CD4-positive, CD25-positive, alpha-beta regulatory T cell (primary cell): ENCODE measurements at regions not wholly inside any gene's neighbourhood (a gene's known extent, or its start where the extent isn't known, plus 50 kb on each side); places are given as distances from the start of the nearest gene placed in this dataset.

ENCODE experiments used
- ATAC-seq, 2 donors: fragments of 150-1000 bp; cut with Tn5 transposase; one replicate each; pipeline ENCODE4 v1.10.0; 2021; ENCODE audit warnings: low read depth in 2 of 2, moderate number of reproducible peaks in 2 of 2, moderate library complexity in 1 of 2
- DNase-seq, 3 donors: peaks; one replicate each; pipeline versions ENCODE4 v3.0.0 to v3.0.0-alpha.2; 2012 to 2022; ENCODE audit warnings: mixed read lengths in 1 of 3
- H3K27ac ChIP-seq: one replicate; pipeline ENCODE4 v1.7.0; 2013; ENCODE audit warnings: mild to moderate bottlenecking, low read length; ENCODE audit not compliant: insufficient read depth, poor library complexity, severe bottlenecking
- H3K27me3 ChIP-seq: one replicate; pipeline ENCODE4 v1.7.0; 2013; ENCODE audit warnings: low read length; ENCODE audit not compliant: control insufficient read depth, insufficient read depth
- H3K36me3 ChIP-seq: one replicate; pipeline ENCODE4 v1.7.0; 2013; ENCODE audit warnings: mild to moderate bottlenecking, low read length, moderate library complexity; ENCODE audit not compliant: control insufficient read depth, insufficient read depth
- H3K4me1 ChIP-seq: 2 replicates; pipeline ENCODE4 v1.7.0; 2013; ENCODE audit warnings: mild to moderate bottlenecking, low read length; ENCODE audit not compliant: insufficient read depth, control insufficient read depth, poor library complexity, severe bottlenecking
- H3K4me3 ChIP-seq: one replicate; pipeline ENCODE4 v1.7.0; 2013; ENCODE audit warnings: low read depth, mild to moderate bottlenecking, low read length, moderate library complexity
- H3K9me3 ChIP-seq, 2 experiments: 1 replicate in 1 of 2; 2 replicates in 1 of 2; pipeline ENCODE4 v1.7.0; 2013; ENCODE audit warnings: low read length in 2 of 2, mild to moderate bottlenecking in 1 of 2, moderate library complexity in 1 of 2; ENCODE audit not compliant: control insufficient read depth in 2 of 2
- H3K27ac Mint-ChIP-seq, 3 donors: one replicate each; pipeline ENCODE4 v1.8.0; 2020 to 2022; ENCODE audit warnings: mild to moderate bottlenecking in 3 of 3, mixed read lengths in 3 of 3, moderate library complexity in 2 of 3
- H3K27me3 Mint-ChIP-seq: one replicate; pipeline ENCODE4 v1.8.0; 2022; ENCODE audit warnings: mild to moderate bottlenecking, mixed read lengths
- H3K36me3 Mint-ChIP-seq: one replicate; pipeline ENCODE4 v1.8.0; 2020; ENCODE audit warnings: mixed read lengths
- H3K4me1 Mint-ChIP-seq, 4 donors: one replicate each; pipeline ENCODE4 v1.8.0; 2020 to 2022; ENCODE audit warnings: mixed read lengths in 4 of 4, mild to moderate bottlenecking in 1 of 4
- H3K4me3 Mint-ChIP-seq, 4 donors: one replicate each; pipeline ENCODE4 v1.8.0; 2020 to 2022; ENCODE audit warnings: mild to moderate bottlenecking in 4 of 4, mixed read lengths in 4 of 4, moderate library complexity in 3 of 4
- H3K9me3 Mint-ChIP-seq, 7 donors: one replicate each; pipeline ENCODE4 v1.8.0; 2020 to 2022; ENCODE audit warnings: mixed read lengths in 7 of 7, mild to moderate bottlenecking in 3 of 7, moderate library complexity in 2 of 7

- DNase-seq = no peak
- Histone ChIP-seq H3K4me3 (no peak overlapping the region), H3K9me3 (peaks cover 2 to 8% of the 10 kb centered on the region in 2 experiments), H3K4me1 (no peaks in the 10 kb centered on the region), H3K27me3 (no peaks in the 10 kb centered on the region), H3K36me3 (no peaks in the 10 kb centered on the region), H3K27ac (no peak overlapping the region)
- H3K4me3 Mint-ChIP-seq = no peak overlapping the region
- H3K9me3 Mint-ChIP-seq = peaks cover 0 to 19% (median 8%) of the 10 kb centered on the region in 7 donors
- no peak for ATAC-seq
- H3K27ac Mint-ChIP-seq = no peak overlapping the region
- H3K36me3 Mint-ChIP-seq = no peaks in the 10 kb centered on the region
- no peaks in the 10 kb centered on the region for H3K4me1 Mint-ChIP-seq
- no peaks in the 10 kb centered on the region for H3K27me3 Mint-ChIP-seq
Measured at GRCh38 chr9:82206490-82206889, 217.9 kb downstream of the SPATA31D1 start.

GRCh38 chr9:82206946-82207345 lies 218.4 kb downstream of the SPATA31D1 start:
- no peak overlapping the region for H3K4me3 ChIP-seq
- H3K27me3 Mint-ChIP-seq = no peaks in the 10 kb centered on the region
- no peaks in the 10 kb centered on the region for H3K36me3 Mint-ChIP-seq
- no peak for DNase-seq
- no peaks in the 10 kb centered on the region for H3K27me3 ChIP-seq
- H3K27ac Mint-ChIP-seq = no peak overlapping the region
- no peak overlapping the region for H3K27ac ChIP-seq
- no peaks in the 10 kb centered on the region for H3K4me1 Mint-ChIP-seq
- no peaks in the 10 kb centered on the region for H3K4me1 ChIP-seq
- no peak overlapping the region for H3K4me3 Mint-ChIP-seq
- H3K36me3 ChIP-seq = no peaks in the 10 kb centered on the region
- no peak for ATAC-seq
- H3K9me3 ChIP-seq = peaks cover 2 to 8% of the 10 kb centered on the region in 2 experiments
- H3K9me3 Mint-ChIP-seq = peaks cover 0 to 19% (median 8%) of the 10 kb centered on the region in 7 donors

- Mint-ChIP-seq H3K27ac (no peak overlapping the region), H3K36me3 (no peaks in the 10 kb centered on the region), H3K9me3 (peaks cover 0 to 19% (median 8%) of the 10 kb centered on the region in 7 donors), H3K4me1 (no peaks in the 10 kb centered on the region), H3K4me3 (no peak overlapping the region), H3K27me3 (no peaks in the 10 kb centered on the region)
- H3K9me3 ChIP-seq = peaks cover 2 to 8% of the 10 kb centered on the region in 2 experiments
- no peak for DNase-seq
- no peak overlapping the region for H3K4me3 ChIP-seq
- no peaks in the 10 kb centered on the region for H3K27me3 ChIP-seq
- no peak for ATAC-seq
- H3K4me1 ChIP-seq = no peaks in the 10 kb centered on the region
- no peaks in the 10 kb centered on the region for H3K36me3 ChIP-seq
- H3K27ac ChIP-seq = no peak overlapping the region
Measured at GRCh38 chr9:82208741-82209450, 220.3 kb downstream of the SPATA31D1 start.

GRCh38 chr9:82209797-82210470 lies 221.4 kb downstream of the SPATA31D1 start:
- no peak overlapping the region for H3K27ac ChIP-seq
- H3K4me1 ChIP-seq = no peaks in the 10 kb centered on the region
- Mint-ChIP-seq H3K9me3 (peaks cover 0 to 19% (median 7%) of the 10 kb centered on the region in 7 donors), H3K27ac (no peak overlapping the region), H3K27me3 (no peaks in the 10 kb centered on the region), H3K36me3 (no peaks in the 10 kb centered on the region), H3K4me1 (no peaks in the 10 kb centered on the region), H3K4me3 (no peak overlapping the region)
- no peaks in the 10 kb centered on the region for H3K36me3 ChIP-seq
- H3K9me3 ChIP-seq = peaks cover 2 to 8% of the 10 kb centered on the region in 2 experiments
- no peak for ATAC-seq
- DNase-seq = no peak
- no peak overlapping the region for H3K4me3 ChIP-seq
- no peaks in the 10 kb centered on the region for H3K27me3 ChIP-seq

- peaks cover 0 to 24% (median 10%) of the 10 kb centered on the region in 7 donors for H3K9me3 Mint-ChIP-seq
- Histone ChIP-seq H3K9me3 (peaks cover 4 to 8% of the 10 kb centered on the region in 2 experiments), H3K27me3 (no peaks in the 10 kb centered on the region), H3K4me1 (no peaks in the 10 kb centered on the region), H3K36me3 (no peaks in the 10 kb centered on the region), H3K4me3 (no peak overlapping the region), H3K27ac (no peak overlapping the region)
- DNase-seq (no peak), ATAC-seq (no peak)
- H3K4me3 Mint-ChIP-seq = no peak overlapping the region
- H3K27me3 Mint-ChIP-seq = no peaks in the 10 kb centered on the region
- H3K27ac Mint-ChIP-seq = no peak overlapping the region
- no peaks in the 10 kb centered on the region for H3K4me1 Mint-ChIP-seq
- H3K36me3 Mint-ChIP-seq = no peaks in the 10 kb centered on the region
Measured at GRCh38 chr9:82212885-82213284, 224.3 kb downstream of the SPATA31D1 start.

GRCh38 chr9:82216435-82216834 lies 227.9 kb downstream of the SPATA31D1 start:
- H3K27me3 ChIP-seq = no peaks in the 10 kb centered on the region
- no peaks in the 10 kb centered on the region for H3K36me3 Mint-ChIP-seq
- no peaks in the 10 kb centered on the region for H3K27me3 Mint-ChIP-seq
- DNase-seq (no peak), ATAC-seq (no peak)
- H3K4me1 ChIP-seq = no peaks in the 10 kb centered on the region
- H3K4me3 ChIP-seq = no peak overlapping the region
- H3K27ac ChIP-seq = no peak overlapping the region
- H3K4me3 Mint-ChIP-seq = no peak overlapping the region
- H3K36me3 ChIP-seq = no peaks in the 10 kb centered on the region
- no peak overlapping the region for H3K27ac Mint-ChIP-seq
- H3K9me3 ChIP-seq = peaks cover 0 to 2% of the 10 kb centered on the region in 2 experiments
- H3K9me3 Mint-ChIP-seq = peaks cover 0 to 24% (median 9%) of the 10 kb centered on the region in 7 donors
- H3K4me1 Mint-ChIP-seq = peaks cover 0 to 5% (median 0%) of the 10 kb centered on the region in 4 donors

- Mint-ChIP-seq H3K27me3 (no peaks in the 10 kb centered on the region), H3K27ac (no peak overlapping the region), H3K36me3 (no peaks in the 10 kb centered on the region), H3K9me3 (peaks cover 4 to 22% (median 13%) of the 10 kb centered on the region in 7 donors), H3K4me1 (peaks cover 0 to 5% (median 0%) of the 10 kb centered on the region in 4 donors), H3K4me3 (no peak overlapping the region)
- H3K4me3 ChIP-seq = no peak overlapping the region
- H3K27me3 ChIP-seq = no peaks in the 10 kb centered on the region
- ATAC-seq (no peak), DNase-seq (no peak)
- H3K9me3 ChIP-seq = peaks cover 0 to 8% of the 10 kb centered on the region in 2 experiments
- H3K27ac ChIP-seq = no peak overlapping the region
- no peaks in the 10 kb centered on the region for H3K36me3 ChIP-seq
- H3K4me1 ChIP-seq = no peaks in the 10 kb centered on the region
Measured at GRCh38 chr9:82223442-82223841, 234.9 kb downstream of the SPATA31D1 start.
